ENCODE measurements at regions not wholly inside any gene's neighbourhood (a gene's known extent, or its start where the extent isn't known, plus 50 kb on each side); places are given as distances from the start of the nearest gene placed in this dataset.

- TF ChIP-seq POLR2A (IDR thresholded peaks at IDR 0.05) = no peak
- TF ChIP-seq, protein P1, sequence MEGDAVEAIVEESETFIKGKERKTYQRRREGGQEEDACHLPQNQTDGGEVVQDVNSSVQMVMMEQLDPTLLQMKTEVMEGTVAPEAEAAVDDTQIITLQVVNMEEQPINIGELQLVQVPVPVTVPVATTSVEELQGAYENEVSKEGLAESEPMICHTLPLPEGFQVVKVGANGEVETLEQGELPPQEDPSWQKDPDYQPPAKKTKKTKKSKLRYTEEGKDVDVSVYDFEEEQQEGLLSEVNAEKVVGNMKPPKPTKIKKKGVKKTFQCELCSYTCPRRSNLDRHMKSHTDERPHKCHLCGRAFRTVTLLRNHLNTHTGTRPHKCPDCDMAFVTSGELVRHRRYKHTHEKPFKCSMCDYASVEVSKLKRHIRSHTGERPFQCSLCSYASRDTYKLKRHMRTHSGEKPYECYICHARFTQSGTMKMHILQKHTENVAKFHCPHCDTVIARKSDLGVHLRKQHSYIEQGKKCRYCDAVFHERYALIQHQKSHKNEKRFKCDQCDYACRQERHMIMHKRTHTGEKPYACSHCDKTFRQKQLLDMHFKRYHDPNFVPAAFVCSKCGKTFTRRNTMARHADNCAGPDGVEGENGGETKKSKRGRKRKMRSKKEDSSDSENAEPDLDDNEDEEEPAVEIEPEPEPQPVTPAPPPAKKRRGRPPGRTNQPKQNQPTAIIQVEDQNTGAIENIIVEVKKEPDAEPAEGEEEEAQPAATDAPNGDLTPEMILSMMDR (IDR thresholded peaks at IDR 0.05) = no peak
Observed at GRCh38 chrX:45992402-45993123, 552.7 kb downstream of the ZNF674 start.
